K562 (cell line): ENCODE measurements at regions not wholly inside any gene's neighbourhood (a gene's known extent, or its start where the extent isn't known, plus 50 kb on each side); places are given as distances from the start of the nearest gene placed in this dataset.

Experiments used
- ATAC-seq: fragments of 200-7000 bp; cut with Tn5 transposase; 3 replicates; pipeline ENCODE4 v1.9.1; 2020; ENCODE audit warnings: moderate library complexity
- BruUV-seq: library from RNA; stranded (reverse); fragments of 400-500 nt; replicated peaks from 2 replicates; lab custom pipeline; 2021; lab: Mats Ljungman, UMichigan
- CTCF ChIA-PET: fragments of 300-600 bp; formaldehyde crosslinking; extraction: SDS; loops from one replicate; lab custom pipeline; 2021; ENCODE audit warnings: low intra/inter-chr PET ratio; lab: Yijun Ruan, JAX
- POLR2A ChIA-PET: fragments of 300-600, 350-650 bp; sonication (Branson Sonifier 250); formaldehyde crosslinking; extraction: SDS; loops from one replicate; lab custom pipeline; 2021; ENCODE audit warnings: antibody characterized with exemption, inconsistent platforms; lab: Yijun Ruan, JAX
- DNase-seq, 4 experiments: peaks; one replicate each; pipeline versions ENCODE4 v3.0.0 to v3.0.0-alpha.2; 2011 to 2018; ENCODE audit warnings: low spot score in 3 of 4, mixed read lengths in 3 of 4; ENCODE audit errors: extremely low read depth in 1 of 4
- FAIRE-seq: peaks from 2 replicates; lab custom pipeline; 2011; peaks lifted over from hg19 to GRCh38; lab: Jason Lieb, UNC
- H2AFZ ChIP-seq: 2 replicates; pipeline ENCODE4 v1.6.0; 2011; ENCODE audit warnings: low read depth, low read length, control low read depth, inconsistent platforms
- H3K27ac ChIP-seq: fragments of 200-600 bp; 3 replicates; pipeline ENCODE4 v1.8.0; 2011; ENCODE audit warnings: low read depth, mild to moderate bottlenecking, control low read depth, inconsistent platforms, low read length, moderate library complexity, mixed read lengths; ENCODE audit errors: extremely low read depth
- H3K27me3 ChIP-seq, 2 experiments: fragments of 300-600 bp in 1 of 2; 2 replicates in 1 of 2; 3 replicates in 1 of 2; pipeline versions ENCODE4 v1.6.0 to v1.8.0; 2011; ENCODE audit warnings: inconsistent platforms in 2 of 2, low read length in 2 of 2, mild to moderate bottlenecking in 1 of 2, mixed read lengths in 1 of 2, moderate library complexity in 1 of 2; ENCODE audit not compliant: control insufficient read depth in 2 of 2, insufficient read depth in 2 of 2
- H3K36me3 ChIP-seq: fragments of 300-600 bp; 3 replicates; pipeline ENCODE4 v1.8.0; 2011; ENCODE audit warnings: mild to moderate bottlenecking, low read length, inconsistent platforms; ENCODE audit not compliant: control insufficient read depth, insufficient read depth
- H3K4me1 ChIP-seq, 2 experiments: fragments of 200-600 bp in 1 of 2; replicated peaks in 1 of 2; 2 replicates in 1 of 2; 3 replicates in 1 of 2; pipeline versions ENCODE4 v1.5.1 to v1.8.0; 2011; ENCODE audit warnings: inconsistent platforms in 2 of 2, low read length in 2 of 2, mild to moderate bottlenecking in 1 of 2, mixed read lengths in 1 of 2, moderate library complexity in 1 of 2; ENCODE audit not compliant: control insufficient read depth in 2 of 2, insufficient read depth in 2 of 2
- H3K4me2 ChIP-seq: 2 replicates; pipeline ENCODE4 v1.6.1; 2011; ENCODE audit warnings: low read length, control low read depth, inconsistent platforms, mixed read lengths; ENCODE audit not compliant: insufficient read depth
- H3K4me3 ChIP-seq: fragments of 200-600 bp; sonication (generic), shearing (Covaris generic); 2 replicates; pipeline ENCODE4 v1.5.1; 2016; ENCODE audit warnings: control low read depth, inconsistent platforms
- H3K79me2 ChIP-seq: fragments of 200-600 bp; 3 replicates; pipeline ENCODE4 v1.8.0; 2011; ENCODE audit warnings: low read length, inconsistent platforms; ENCODE audit not compliant: control insufficient read depth, insufficient read depth
- H3K9ac ChIP-seq, 2 experiments: 2 replicates each; pipeline versions ENCODE4 v1.6.0 to v1.6.1; 2011; ENCODE audit warnings: low read depth in 2 of 2, low read length in 2 of 2, control low read depth in 1 of 2, inconsistent platforms in 1 of 2, mild to moderate bottlenecking in 1 of 2, mixed read lengths in 1 of 2; ENCODE audit not compliant: insufficient read depth in 1 of 2
- H3K9me1 ChIP-seq: one replicate; pipeline ENCODE4 v1.6.0; 2011; ENCODE audit warnings: inconsistent platforms, mild to moderate bottlenecking, low read length, moderate library complexity; ENCODE audit not compliant: control insufficient read depth, insufficient read depth
- H3K9me3 ChIP-seq: replicated peaks from 2 replicates; pipeline ENCODE4 v1.5.1; 2011; ENCODE audit warnings: low read depth, low read length, inconsistent platforms; ENCODE audit not compliant: control insufficient read depth, insufficient read depth
- H4K20me1 ChIP-seq: replicated peaks from 2 replicates; pipeline ENCODE4 v1.6.1; 2011; ENCODE audit warnings: low read length, inconsistent platforms, mixed read lengths; ENCODE audit not compliant: control insufficient read depth, insufficient read depth
- BACH1 ChIP-seq: fragments of 200-800 bp; sonication (Bioruptor generic); IDR thresholded peaks from 2 replicates; pipeline ENCODE4 v1.6.1; 2016; ENCODE audit warnings: missing genetic modification characterization, missing compliant biosample characterization
- FIP1L1 ChIP-seq: fragments of 200-400 bp; formaldehyde crosslinking; IDR thresholded peaks from 2 replicates; pipeline ENCODE4 v1.6.1; 2018; ENCODE audit warnings: mild to moderate bottlenecking, low read depth, low read length; ENCODE audit not compliant: poor library complexity, severe bottlenecking
- FOSL1 ChIP-seq: fragments of 200-800 bp; sonication (Bioruptor generic); conservative IDR thresholded peaks from 2 replicates; pipeline ENCODE4 v1.6.1; 2016; ENCODE audit warnings: missing genetic modification characterization, missing compliant biosample characterization
- SIN3B ChIP-seq: fragments of 450-650 bp; IDR thresholded peaks from 2 replicates; pipeline ENCODE4 v1.6.1; 2017; ENCODE audit warnings: low read depth, mild to moderate bottlenecking, moderate library complexity
- TAF9B ChIP-seq: fragments of 450-650 bp; IDR thresholded peaks from 2 replicates; pipeline ENCODE4 v1.6.1; 2018; ENCODE audit warnings: mild to moderate bottlenecking; ENCODE audit not compliant: partially characterized antibody
- TBP ChIP-seq: optimal IDR thresholded peaks from 2 replicates; pipeline ENCODE3; 2011; ENCODE audit warnings: low read depth, low read length, improper control_type of control experiment
- YBX1 ChIP-seq: fragments of 450-650 bp; IDR thresholded peaks from 2 replicates; pipeline ENCODE4 v1.7.1; 2016; ENCODE audit warnings: mild to moderate bottlenecking
- ZKSCAN8 ChIP-seq: fragments of 200-800 bp; sonication (Bioruptor generic); IDR thresholded peaks from 2 replicates; pipeline ENCODE4 v1.6.1; 2016; ENCODE audit warnings: missing genetic modification characterization, missing compliant biosample characterization
- ZNF133 ChIP-seq: fragments of 250-450 bp; sonication (Bioruptor Pico); IDR thresholded peaks from 2 replicates; pipeline ENCODE4 v1.4.0; 2020; ENCODE audit warnings: mild to moderate bottlenecking
- ZNF217 ChIP-seq: sonication (generic); formaldehyde crosslinking; IDR thresholded peaks from 2 replicates; pipeline ENCODE4 v1.8.0; 2022; ENCODE audit warnings: mild to moderate bottlenecking, missing genetic modification reagents
- ZNF3 ChIP-seq: fragments of 250-450 bp; sonication (Bioruptor Pico); IDR thresholded peaks from 2 replicates; pipeline ENCODE4 v1.5.0; 2021; ENCODE audit warnings: mild to moderate bottlenecking, moderate library complexity
- ZNF695 ChIP-seq: fragments of 450-650 bp; formaldehyde crosslinking; IDR thresholded peaks from 2 replicates; pipeline ENCODE4 v1.4.0; 2020; ENCODE audit warnings: mild to moderate bottlenecking, moderate library complexity
- WGBS: fragments of 100-300 bp; shearing (Covaris generic); methylation state at CpG from one replicate; pipeline ENCODE4 v1.1.6; 2016; ENCODE audit warnings: low coverage, mixed read lengths; ENCODE audit not compliant: insufficient coverage; ENCODE audit errors: missing lambda C conversion rate; 5-methylcytosine and 5-hydroxymethylcytosine counted together
- in situ Hi-C: fragments of 300-500 bp; cut with MboI; formaldehyde crosslinking; loops from 4 replicates; pipeline ENCODE4 v1.15.0; 2018; ENCODE audit warnings: inconsistent platforms, mixed read lengths
- intact Hi-C: fragments of 100-400 bp; cut with micrococcal nuclease; formaldehyde crosslinking; loops from 2 replicates; pipeline ENCODE4 v1.14.2; 2022
- TF ChIP-seq, protein P1 (sequence below): fragments of 450-650 bp; formaldehyde crosslinking; IDR thresholded peaks from 2 replicates; pipeline ENCODE4 v1.4.0; 2022; ENCODE audit warnings: missing genetic modification characterization
- TF ChIP-seq, protein P2 (sequence below): sonication (generic); formaldehyde crosslinking; IDR thresholded peaks from 2 replicates; pipeline ENCODE4 v1.8.1; 2023; ENCODE audit warnings: mild to moderate bottlenecking, missing genetic modification reagents
- TF ChIP-seq, protein P3 (sequence below): sonication (generic); formaldehyde crosslinking; IDR thresholded peaks from 2 replicates; pipeline ENCODE4 v1.8.0; 2022; ENCODE audit warnings: missing genetic modification reagents, mild to moderate bottlenecking, borderline replicate concordance
- TF ChIP-seq, protein P4 (sequence below): fragments of 250-450 bp; sonication (Bioruptor Pico); IDR thresholded peaks from 2 replicates; pipeline ENCODE4 v1.4.0; 2020; ENCODE audit warnings: mild to moderate bottlenecking, moderate library complexity, borderline replicate concordance
- TF ChIP-seq, protein P5 (sequence below): fragments of 450-650 bp; IDR thresholded peaks from 2 replicates; pipeline ENCODE4 v1.6.1; 2016; ENCODE audit warnings: low read depth, mild to moderate bottlenecking, moderate library complexity

DNA sequence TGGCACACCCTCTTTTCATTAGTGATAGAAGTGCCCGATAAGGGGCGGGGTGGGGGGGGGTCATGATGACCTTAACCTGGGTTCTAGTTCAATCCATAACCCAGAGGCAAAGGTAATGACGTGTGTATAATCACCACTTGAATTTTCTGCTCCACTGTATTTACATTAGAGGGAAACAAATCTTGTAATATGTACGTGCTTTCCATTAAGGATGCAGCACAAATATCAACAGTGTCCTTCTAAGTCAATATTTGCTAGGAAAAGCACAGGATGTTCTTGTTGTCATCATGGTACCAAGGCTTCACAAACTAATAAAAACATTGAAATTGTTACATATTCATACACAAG lies 121.2 kb upstream of the SLC38A2 start:
- ChIA-PET POLR2A (no interaction called here), CTCF (no interaction called here)
- intact Hi-C loops = no loop called here
- FAIRE-seq = peak; percentile 40
- Histone ChIP-seq H3K4me2 (no peak overlapping the region), H3K79me2 (no peaks in the 10 kb centered on the region), H3K27ac (no peak overlapping the region), H3K36me3 (no peaks in the 10 kb centered on the region), H3K4me3 (no peak overlapping the region), H4K20me1 (no peaks in the 10 kb centered on the region), H2AFZ (no peak overlapping the region), H3K9me3 (no peaks in the 10 kb centered on the region), H3K9me1 (no peaks in the 10 kb centered on the region), H3K27me3 (no peaks in the 10 kb centered on the region), H3K4me1 (no peaks in the 10 kb centered on the region), H3K9ac (no peak overlapping the region)
- in situ Hi-C loops = no loop called here
- no TSS peak for BruUV-seq
- WGBS = 68% methylated on average over 4 of the region's 4 CpGs
- no peak for ATAC-seq
- no peak for DNase-seq
- no peak for TF ChIP-seq FOSL1 (tag)
- TF ChIP-seq ZNF3 (CRISPR knock-in tag) = no peak
- TF ChIP-seq ZNF217 (CRISPR knock-in tag) = no peak
- TF ChIP-seq SIN3B = no peak
- TF ChIP-seq ZKSCAN8 = no peak
- TF ChIP-seq YBX1 = no peak
- TF ChIP-seq, protein P1, sequence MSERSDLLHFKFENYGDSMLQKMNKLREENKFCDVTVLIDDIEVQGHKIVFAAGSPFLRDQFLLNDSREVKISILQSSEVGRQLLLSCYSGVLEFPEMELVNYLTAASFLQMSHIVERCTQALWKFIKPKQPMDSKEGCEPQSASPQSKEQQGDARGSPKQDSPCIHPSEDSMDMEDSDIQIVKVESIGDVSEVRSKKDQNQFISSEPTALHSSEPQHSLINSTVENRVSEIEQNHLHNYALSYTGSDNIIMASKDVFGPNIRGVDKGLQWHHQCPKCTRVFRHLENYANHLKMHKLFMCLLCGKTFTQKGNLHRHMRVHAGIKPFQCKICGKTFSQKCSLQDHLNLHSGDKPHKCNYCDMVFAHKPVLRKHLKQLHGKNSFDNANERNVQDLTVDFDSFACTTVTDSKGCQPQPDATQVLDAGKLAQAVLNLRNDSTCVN (CRISPR knock-in tag) = no peak
- TF ChIP-seq, protein P2, sequence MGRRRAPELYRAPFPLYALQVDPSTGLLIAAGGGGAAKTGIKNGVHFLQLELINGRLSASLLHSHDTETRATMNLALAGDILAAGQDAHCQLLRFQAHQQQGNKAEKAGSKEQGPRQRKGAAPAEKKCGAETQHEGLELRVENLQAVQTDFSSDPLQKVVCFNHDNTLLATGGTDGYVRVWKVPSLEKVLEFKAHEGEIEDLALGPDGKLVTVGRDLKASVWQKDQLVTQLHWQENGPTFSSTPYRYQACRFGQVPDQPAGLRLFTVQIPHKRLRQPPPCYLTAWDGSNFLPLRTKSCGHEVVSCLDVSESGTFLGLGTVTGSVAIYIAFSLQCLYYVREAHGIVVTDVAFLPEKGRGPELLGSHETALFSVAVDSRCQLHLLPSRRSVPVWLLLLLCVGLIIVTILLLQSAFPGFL = no peak
- no peak for TF ChIP-seq ZNF133 (CRISPR knock-in tag)
- TF ChIP-seq BACH1 (tag) = no peak
- TF ChIP-seq, protein P3, sequence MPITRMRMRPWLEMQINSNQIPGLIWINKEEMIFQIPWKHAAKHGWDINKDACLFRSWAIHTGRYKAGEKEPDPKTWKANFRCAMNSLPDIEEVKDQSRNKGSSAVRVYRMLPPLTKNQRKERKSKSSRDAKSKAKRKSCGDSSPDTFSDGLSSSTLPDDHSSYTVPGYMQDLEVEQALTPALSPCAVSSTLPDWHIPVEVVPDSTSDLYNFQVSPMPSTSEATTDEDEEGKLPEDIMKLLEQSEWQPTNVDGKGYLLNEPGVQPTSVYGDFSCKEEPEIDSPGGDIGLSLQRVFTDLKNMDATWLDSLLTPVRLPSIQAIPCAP = no peak
- TF ChIP-seq, protein P4, sequence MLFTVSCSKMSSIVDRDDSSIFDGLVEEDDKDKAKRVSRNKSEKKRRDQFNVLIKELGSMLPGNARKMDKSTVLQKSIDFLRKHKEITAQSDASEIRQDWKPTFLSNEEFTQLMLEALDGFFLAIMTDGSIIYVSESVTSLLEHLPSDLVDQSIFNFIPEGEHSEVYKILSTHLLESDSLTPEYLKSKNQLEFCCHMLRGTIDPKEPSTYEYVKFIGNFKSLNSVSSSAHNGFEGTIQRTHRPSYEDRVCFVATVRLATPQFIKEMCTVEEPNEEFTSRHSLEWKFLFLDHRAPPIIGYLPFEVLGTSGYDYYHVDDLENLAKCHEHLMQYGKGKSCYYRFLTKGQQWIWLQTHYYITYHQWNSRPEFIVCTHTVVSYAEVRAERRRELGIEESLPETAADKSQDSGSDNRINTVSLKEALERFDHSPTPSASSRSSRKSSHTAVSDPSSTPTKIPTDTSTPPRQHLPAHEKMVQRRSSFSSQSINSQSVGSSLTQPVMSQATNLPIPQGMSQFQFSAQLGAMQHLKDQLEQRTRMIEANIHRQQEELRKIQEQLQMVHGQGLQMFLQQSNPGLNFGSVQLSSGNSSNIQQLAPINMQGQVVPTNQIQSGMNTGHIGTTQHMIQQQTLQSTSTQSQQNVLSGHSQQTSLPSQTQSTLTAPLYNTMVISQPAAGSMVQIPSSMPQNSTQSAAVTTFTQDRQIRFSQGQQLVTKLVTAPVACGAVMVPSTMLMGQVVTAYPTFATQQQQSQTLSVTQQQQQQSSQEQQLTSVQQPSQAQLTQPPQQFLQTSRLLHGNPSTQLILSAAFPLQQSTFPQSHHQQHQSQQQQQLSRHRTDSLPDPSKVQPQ (CRISPR knock-in tag) = no peak
- TF ChIP-seq TBP = no peak
- TF ChIP-seq FIP1L1 = no peak
- TF ChIP-seq, protein P5, sequence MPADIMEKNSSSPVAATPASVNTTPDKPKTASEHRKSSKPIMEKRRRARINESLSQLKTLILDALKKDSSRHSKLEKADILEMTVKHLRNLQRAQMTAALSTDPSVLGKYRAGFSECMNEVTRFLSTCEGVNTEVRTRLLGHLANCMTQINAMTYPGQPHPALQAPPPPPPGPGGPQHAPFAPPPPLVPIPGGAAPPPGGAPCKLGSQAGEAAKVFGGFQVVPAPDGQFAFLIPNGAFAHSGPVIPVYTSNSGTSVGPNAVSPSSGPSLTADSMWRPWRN = no peak
- no peak for TF ChIP-seq ZNF695 (CRISPR knock-in tag)
- no peak for TF ChIP-seq TAF9B
